ENCODE measurements at regions not wholly inside any gene's neighbourhood (a gene's known extent, or its start where the extent isn't known, plus 50 kb on each side); places are given as distances from the start of the nearest gene placed in this dataset.

- DNase-seq (ENCODE audit: low spot score): no peak
Measured at GRCh38 chr2:41886757-41887156, 161.1 kb upstream of the PKDCC start.

GRCh38 chr2:41890341-41890740, 157.5 kb upstream of the PKDCC start:
- no peak for DNase-seq (ENCODE audit: low spot score)

GRCh38 chr2:41892476-41892875, 155.3 kb upstream of the PKDCC start:
- no peak for DNase-seq (ENCODE audit: low spot score)

- DNase-seq (ENCODE audit: low spot score): no peak
Measured at GRCh38 chr2:41894563-41895333, 153.1 kb upstream of the PKDCC start.

- no peak for DNase-seq (ENCODE audit: low spot score)
Measured at GRCh38 chr2:41895334-41895664, 152.5 kb upstream of the PKDCC start.

GRCh38 chr2:41896186-41896846, 151.5 kb upstream of the PKDCC start:
- peak; percentile 57 for DNase-seq (ENCODE audit: low spot score)

- no peak for DNase-seq (ENCODE audit: low spot score)
Measured at GRCh38 chr2:41899189-41899588, 148.6 kb upstream of the PKDCC start.

- DNase-seq (ENCODE audit: low spot score): no peak
Measured at GRCh38 chr2:41900101-41900577, 147.7 kb upstream of the PKDCC start.

- DNase-seq (ENCODE audit: low spot score): no peak
Measured at GRCh38 chr2:41902897-41903296, 144.9 kb upstream of the PKDCC start.

- no peak for DNase-seq (ENCODE audit: low spot score)
Measured at GRCh38 chr2:41903474-41904135, 144.2 kb upstream of the PKDCC start.

- DNase-seq (ENCODE audit: low spot score): no peak
Measured at GRCh38 chr2:41904459-41904858, 143.4 kb upstream of the PKDCC start.

GRCh38 chr2:41905597-41906337, 142.1 kb upstream of the PKDCC start:
- no peak for DNase-seq (ENCODE audit: low spot score)

- no peak for DNase-seq (ENCODE audit: low spot score)
Measured at GRCh38 chr2:41906338-41906725, 141.5 kb upstream of the PKDCC start.

- DNase-seq (ENCODE audit: low spot score): no peak
Measured at GRCh38 chr2:41907141-41907540, 140.7 kb upstream of the PKDCC start.

GRCh38 chr2:41907771-41908207, 140.0 kb upstream of the PKDCC start:
- no peak for DNase-seq (ENCODE audit: low spot score)

GRCh38 chr2:41908349-41908748, 139.5 kb upstream of the PKDCC start:
- DNase-seq (ENCODE audit: low spot score): no peak

GRCh38 chr2:41909584-41909983, 138.2 kb upstream of the PKDCC start:
- no peak for DNase-seq (ENCODE audit: low spot score)

- DNase-seq (ENCODE audit: low spot score): no peak
Measured at GRCh38 chr2:41910126-41910525, 137.7 kb upstream of the PKDCC start.

GRCh38 chr2:41911033-41911432, 136.8 kb upstream of the PKDCC start:
- DNase-seq (ENCODE audit: low spot score): no peak

- no peak for DNase-seq (ENCODE audit: low spot score)
Measured at GRCh38 chr2:41912337-41912736, 135.5 kb upstream of the PKDCC start.

- DNase-seq (ENCODE audit: low spot score): no peak
Measured at GRCh38 chr2:41912776-41913175, 135.0 kb upstream of the PKDCC start.

GRCh38 chr2:41913311-41913710, 134.5 kb upstream of the PKDCC start:
- DNase-seq (ENCODE audit: low spot score): no peak

All from CD4-positive, alpha-beta T cell treated with Interleukin-15 for 4 hours (primary cell).